SH-SY5Y (cell line): ENCODE measurements at regions not wholly inside any gene's neighbourhood (a gene's known extent, or its start where the extent isn't known, plus 50 kb on each side); places are given as distances from the start of the nearest gene placed in this dataset.

Experiments used
- GATA2 ChIP-seq: IDR thresholded peaks from 2 replicates; pipeline ENCODE4 v1.6.1; 2011; ENCODE audit warnings: mild to moderate bottlenecking, low read depth, low read length
- GATA3 ChIP-seq: IDR thresholded peaks from 2 replicates; pipeline ENCODE4 v1.6.1; 2011; ENCODE audit warnings: low read depth, mild to moderate bottlenecking, low read length, moderate library complexity

DNA sequence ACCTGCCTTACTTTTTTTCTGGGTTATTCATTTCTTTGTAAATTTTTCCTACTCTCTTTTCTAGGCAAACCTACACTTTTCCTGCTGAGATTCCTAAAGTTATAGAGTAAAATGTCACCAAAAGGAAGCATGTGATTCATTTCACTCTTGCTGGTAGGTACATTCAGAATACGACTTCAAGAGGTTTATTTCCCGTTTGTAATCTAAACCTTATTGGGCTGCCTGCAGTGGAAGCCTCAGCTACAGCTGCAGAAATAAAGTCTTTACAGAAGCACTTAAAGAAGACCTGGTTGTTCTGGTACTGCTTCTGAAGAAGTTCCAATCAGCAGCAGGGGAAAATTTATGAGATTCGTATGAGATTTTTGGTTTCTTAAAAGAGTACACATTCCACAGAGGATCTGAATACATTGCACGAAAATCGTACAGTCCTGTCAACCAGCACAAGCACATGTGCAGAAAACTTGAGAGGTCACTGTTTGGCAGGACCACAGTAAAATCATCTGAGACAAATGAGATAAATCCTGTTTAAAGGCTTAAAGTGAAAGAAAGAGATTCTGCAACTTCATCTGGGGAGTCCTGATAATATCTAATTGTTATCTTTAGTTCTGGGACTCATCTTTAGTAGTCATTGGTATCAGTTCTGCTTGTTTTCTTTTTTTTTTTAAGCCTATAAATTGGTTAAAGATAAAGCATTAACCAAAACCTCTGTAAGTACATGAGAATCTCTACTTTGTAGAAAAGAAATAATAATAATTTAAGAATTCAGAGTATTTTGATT is 109.9 kb upstream of the ADGRL2 start:
- TF ChIP-seq GATA2 (no peak), GATA3 (no peak)
